ENCODE measurements at regions not wholly inside any gene's neighbourhood (a gene's known extent, or its start where the extent isn't known, plus 50 kb on each side); places are given as distances from the start of the nearest gene placed in this dataset.
"Not testable (repeated sequence)": the region's sequence is repeated elsewhere in the genome, so short reads cannot be mapped to it uniquely, and the experiment has no call there.

DNA sequence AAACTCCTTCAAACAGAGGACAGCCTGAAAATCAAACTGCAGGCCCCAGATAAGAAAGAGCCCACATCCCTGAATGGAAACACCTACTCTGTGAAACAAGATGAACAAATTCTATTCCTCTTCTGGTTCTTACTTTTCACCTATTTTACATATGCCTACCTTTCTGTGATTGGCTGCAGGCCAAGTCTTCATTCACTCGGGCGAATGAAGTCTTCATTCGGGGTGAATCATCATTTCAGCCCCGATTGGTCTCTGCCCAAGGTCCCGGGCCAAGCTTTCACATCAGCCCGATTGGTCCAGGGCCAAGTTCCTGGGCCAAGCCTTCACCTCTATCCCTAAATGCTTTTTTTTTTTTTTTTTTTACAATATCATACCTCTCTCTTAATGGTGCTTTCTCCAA lies 529.8 kb upstream of the ACTRT1 start:
- DNase-seq = no peak

DNA sequence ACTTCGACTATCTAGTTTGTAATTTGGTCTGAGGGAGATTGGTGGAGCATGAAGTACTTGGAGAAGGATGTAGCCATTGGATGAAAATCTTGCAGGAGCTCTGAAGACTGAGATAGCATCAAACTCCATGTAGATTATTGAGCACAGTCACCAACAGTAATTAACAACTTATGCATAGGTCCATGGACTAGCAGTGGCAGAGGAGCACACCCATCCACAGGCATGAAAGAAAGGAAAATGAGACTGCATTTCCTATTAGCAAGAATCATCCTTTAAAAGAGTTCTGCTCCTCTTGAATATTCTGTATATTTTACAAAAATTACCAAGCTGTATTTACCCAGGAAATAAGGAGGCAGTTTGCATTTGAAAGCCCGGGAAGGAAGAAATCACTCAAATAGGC lies 529.4 kb upstream of the ACTRT1 start:
- DNase-seq = no peak

DNA sequence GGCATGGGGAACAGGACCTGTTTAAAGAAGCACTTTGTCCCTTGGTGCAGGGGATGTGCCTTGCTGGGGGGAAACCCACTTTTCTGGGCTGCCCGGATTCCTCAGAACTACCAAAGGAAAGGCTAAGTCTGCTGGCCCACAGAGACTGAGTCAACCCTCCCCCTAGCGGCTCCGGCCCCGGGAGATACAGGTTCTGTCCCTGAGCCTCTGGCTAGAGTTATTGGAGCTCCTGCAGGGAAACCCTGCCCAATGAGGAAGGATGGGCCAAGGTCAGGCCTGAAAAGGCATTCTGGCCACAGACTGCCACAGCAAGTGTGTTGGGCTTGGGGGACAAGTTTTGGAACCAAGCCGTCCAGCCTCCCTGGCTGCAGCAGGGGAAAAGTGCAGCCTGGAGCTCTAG lies 490.9 kb upstream of the ACTRT1 start:
- no peak for DNase-seq

DNA sequence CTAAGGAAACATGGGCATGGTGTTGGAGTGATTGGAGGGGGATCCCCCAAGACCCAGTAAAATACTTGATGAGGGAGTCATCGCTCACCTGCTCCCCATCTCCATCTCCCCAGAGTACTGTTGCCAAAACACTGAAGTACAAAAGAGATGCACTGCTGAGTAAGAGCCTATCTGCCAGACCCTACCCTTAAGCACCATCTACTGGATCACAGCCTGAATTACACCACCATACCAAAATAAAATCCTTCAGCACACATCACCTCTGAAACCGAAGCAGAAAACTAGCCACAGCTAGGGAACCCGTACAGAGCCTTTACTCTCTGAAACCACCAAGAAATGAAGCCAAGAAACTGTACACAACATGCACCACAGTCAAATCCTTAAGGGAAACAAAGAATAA lies 466.3 kb upstream of the ACTRT1 start:
- no peak for DNase-seq

DNA sequence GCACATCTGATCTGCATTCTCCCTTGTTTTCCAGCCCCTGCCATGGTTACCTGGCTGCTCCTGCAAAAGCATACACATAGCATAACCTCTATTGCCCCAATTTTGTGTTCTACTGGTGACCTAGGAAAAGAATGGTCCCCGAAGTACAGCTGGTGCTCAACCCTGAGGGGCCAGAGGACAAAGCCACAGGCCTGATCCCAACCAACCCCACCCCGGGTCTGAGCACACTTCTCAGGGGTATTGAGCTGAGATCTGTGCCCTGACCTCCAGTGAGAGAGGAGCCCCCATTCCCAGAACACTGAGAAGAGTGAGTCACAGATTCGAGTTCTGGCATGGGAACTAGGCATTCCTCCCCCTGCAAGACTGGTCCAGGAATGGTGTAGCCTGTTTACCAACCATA lies 465.5 kb upstream of the ACTRT1 start:
- no peak for DNase-seq

DNA sequence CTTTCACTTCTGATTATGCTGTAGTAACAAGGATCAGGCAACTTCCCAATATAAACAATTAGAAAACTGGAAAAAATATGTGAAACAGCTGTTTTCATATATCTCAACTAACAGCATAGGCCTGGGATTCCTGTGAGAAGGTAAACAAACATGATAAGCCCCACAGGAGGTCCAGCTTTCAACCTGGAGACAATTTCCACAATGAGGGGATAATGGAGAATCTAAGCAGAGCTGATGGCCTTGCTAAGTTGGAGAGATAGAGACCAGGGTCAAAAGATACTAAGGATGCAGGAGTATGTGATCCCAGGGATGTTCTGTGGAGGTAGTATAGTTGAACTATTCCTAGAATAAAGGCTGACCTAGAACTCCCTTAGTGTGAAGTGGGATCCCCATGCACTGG lies 452.3 kb upstream of the ACTRT1 start:
- no peak for DNase-seq

DNA sequence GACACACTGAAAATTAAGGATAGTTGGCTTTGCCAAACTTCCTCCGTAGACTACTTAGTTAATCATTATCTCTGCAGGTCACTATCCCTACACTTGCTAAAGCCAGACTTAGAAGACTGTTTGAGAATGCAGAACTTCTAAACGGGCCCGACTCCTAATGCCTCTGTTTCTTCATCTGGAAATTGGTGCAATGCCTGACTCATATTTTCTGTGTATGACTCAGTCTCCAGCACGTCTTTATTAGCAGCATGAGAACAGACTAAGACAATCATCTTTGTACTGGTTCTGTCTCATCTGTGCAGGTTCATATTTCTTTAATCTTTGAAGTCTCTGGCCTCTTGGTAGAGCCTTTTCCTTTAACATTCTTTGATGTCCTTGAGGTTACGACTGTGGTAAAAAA lies 411.9 kb upstream of the ACTRT1 start:
- no peak for DNase-seq

DNA sequence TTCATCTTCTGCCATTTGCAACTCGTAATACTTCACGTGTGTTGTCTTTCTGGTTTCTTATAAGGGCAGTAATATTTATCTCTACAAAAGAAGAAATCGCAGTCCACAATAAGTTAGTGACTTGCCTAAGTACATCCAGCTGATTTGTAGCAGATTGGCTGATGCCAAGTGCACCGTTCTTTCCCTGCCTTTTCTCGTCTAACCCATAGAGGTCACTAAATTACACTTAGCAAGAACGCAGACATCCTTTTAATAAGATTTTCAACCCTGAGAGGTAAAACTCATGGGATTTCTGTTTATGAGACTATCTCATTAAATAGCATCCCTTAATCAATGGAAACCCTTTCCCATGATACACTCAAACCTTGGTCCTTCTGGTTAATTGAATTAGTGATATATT lies 408.6 kb upstream of the ACTRT1 start:
- no peak for DNase-seq

DNA sequence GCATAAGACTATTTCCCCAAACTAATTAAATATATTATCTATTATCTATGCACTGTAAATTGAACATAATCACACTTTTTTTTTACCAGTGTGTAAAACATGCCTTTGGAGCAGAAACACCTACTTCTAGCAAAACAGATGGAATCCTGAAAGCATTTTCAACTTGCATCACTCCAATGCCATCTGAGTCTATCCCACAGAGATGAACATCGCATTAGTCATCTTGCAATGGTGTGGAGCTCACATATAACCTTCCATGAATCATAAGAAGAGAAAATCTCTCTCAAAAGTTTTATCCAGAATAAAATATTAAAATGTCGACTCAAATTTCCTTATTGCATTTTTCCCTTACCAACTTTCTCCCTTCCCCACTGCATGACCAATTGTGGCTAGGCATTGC lies 406.7 kb upstream of the ACTRT1 start:
- DNase-seq = no peak

DNA sequence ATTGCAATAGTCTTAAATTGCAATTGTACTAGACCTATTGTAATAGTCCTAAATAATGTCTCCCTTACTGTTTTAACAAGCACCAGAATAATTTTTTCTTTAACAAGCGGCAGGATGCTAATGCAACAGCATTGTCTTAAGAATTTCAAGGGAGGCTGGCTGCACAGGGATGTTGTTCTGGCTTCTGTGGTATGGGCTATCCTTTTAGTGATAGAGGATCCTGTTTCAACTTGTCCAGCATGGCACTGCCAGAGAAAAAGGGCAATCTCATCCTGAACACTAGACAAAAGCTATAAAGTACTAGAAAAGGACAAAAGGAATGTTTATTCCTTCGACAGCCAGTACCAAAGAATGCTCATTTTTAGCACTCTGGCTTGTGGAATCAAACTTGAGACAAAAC lies 405.5 kb upstream of the ACTRT1 start:
- no peak for DNase-seq

DNA sequence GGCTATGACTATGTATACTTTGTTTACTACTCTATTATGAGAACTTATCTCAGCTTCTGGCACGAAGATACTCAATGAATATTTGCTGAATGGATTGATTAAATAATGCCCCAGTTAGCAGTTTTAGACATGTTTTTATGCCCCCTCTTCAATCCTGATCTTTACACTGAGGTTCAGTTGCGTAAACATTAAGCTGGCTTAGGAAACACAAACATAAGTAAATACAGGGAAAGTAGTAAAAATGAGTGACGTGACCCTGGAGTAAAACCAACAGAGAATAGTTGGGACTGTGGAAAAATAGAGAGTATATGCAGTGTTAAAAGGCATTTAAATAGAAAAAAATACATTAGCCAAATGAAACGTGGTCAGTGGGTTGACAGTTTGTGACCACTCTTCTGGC lies 387.0 kb upstream of the ACTRT1 start:
- DNase-seq = no peak

DNA sequence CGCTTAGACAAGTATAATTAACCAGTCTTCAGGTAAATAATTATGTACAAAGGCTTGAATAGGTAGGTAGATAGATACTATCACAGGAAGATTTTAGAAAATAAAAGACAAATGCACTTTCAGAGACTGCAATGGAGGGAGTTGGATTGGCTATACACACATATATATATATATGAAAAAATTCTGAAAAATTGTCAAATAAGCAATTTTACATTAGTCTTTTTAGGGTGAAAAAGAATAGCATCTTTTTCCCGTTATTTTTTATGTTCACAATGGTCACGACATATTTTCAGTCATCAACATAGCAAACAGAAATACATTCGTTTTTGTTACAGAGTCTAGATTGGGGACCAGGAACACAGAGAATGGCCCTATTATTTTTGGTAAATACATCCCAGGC lies 385.9 kb upstream of the ACTRT1 start:
- DNase-seq = no peak

DNA sequence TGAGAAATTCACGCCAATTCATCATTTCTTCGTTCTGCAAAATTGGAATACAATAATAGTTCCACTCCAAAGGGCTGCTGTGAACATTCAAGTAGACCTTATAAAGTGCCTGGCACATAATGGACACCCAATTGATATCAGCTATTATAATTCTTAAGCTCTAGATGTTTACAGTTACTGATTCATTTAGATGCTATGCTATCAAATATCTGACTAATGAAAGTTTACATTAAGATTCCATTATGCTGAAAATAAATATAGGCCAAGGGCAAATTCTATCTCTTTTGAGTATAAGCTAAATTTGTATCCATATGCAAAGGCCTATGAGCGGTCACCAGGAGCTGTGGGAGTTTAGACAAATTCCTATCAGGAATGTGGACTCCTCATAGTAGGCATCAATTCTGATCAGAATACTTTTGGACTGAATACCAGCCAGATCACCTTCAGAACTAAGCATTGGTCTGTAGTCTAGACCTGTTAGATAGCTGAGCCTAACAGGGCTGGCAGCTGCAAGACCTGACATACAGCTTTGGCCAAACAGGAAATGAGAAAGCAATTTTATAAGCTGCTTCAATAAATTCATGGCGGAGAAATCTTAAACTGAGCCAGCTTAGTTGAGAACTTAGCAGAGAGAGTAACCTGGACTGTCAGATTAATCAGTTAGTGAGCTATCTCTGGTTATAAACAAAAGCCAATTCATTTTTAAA lies 384.3 kb upstream of the ACTRT1 start:
- DNase-seq = no peak

DNA sequence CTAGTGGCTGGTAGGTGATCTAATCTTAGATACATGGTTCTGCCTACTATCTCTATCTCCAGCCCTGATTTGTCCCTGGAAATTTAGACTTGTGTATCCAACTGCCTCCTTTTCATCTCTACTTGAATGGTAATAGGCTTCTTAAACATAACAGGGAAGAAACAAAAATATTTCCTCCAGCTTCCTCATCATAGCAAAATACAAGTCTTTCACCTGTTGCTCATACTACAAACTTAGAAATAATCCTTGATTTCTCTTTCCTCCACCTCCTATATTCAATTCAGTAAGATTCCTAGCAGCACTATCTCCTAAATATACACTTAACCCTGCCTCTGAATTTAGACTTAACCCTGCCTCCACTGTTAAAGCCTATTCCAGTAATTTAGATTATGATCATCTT lies 373.3 kb upstream of the ACTRT1 start:
- no peak for DNase-seq

DNA sequence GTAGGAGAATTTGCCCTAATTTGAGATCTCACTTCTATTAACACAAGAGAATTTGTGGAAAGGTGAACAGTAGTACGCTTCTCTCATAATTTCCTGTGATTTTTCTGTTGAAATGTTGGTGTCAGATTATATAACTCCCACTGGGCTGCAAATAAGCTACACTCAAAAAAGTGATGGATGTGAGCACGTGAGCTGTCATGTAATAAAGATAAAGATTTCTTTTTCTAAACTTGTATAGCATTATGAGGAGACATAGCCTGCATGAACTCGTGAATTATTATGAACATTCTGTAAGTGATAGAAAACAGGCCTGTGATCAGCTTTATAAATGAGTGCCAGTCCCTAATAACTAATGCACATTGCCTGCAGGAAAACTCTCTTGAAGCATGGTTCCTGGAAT lies 356.6 kb upstream of the ACTRT1 start:
- no peak for DNase-seq

DNA sequence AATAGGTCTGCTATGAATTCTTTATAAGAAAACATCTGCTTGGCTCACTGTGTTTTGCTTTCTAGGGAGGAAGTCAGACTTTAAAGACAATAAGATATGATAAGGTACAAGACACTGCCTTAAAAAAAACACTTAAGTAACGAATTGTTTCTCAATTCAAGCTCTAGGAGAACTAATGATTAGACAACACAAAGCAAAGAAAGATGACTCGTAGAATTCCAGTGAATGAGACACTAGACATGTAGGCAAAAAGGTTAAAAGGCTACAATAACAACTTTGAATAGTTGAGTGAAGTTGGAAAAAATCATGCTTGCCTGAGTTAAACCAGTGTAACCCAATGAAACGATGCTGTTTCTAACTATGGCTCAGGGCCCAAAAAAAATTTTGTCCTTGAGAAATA lies 344.4 kb upstream of the ACTRT1 start:
- no peak for DNase-seq

DNA sequence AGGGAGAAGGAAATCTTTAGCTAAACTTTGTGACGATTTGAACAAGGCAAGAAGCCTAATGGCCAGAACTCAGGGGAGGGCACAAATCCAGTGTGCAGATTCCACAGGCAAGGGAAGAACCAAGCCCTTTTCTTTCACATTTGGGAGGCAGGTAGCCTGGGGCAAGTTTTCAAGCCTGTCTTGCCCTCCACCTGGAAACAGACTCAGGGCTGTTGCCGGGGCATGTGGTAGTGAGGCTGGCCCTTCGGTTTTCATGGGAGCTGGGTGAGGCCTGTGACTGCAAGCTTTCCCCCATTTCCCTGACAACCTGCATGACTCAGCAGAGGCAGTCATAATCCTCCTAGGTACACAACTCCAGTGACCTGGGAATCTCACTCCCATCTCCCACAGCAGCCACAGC lies 331.6 kb upstream of the ACTRT1 start:
- not testable (repeated sequence) for DNase-seq

DNA sequence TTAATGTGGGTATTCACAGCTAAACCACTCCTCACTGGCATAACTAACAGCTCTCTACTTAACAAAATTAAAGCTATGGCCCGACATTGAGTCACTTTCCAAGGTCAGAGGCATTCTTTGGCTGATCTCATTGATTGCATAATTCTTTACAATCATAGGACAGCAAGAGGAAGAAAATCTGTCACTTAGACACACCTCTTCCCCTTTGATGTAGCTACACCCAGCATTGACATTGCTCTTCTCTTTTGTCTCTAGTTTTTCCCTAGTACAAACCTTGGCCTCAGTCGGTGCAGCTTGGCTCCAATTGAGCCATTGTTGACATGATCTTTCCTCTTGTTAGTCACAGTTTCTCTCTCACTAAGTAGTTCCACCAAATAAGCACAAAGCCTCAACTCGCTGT lies 313.3 kb upstream of the ACTRT1 start:
- no peak for DNase-seq

DNA sequence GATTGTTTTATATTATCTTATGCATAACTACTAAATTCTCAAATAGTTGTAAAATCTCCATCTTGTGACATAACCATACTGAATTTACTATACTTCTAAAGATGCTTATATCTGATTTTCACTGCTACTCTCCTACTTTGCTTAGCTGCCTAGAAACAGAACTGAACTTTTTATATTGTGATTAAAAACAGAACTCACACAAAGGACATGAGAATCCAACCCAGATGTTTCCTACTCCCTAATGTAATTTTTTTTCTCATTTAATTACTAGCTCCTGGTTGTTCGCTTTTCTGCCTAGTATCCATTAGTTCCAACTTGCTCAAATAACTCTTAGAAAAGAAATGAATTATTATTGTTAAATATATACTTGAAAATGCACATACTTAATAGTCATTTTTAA lies 283.5 kb upstream of the ACTRT1 start:
- DNase-seq = no peak

DNA sequence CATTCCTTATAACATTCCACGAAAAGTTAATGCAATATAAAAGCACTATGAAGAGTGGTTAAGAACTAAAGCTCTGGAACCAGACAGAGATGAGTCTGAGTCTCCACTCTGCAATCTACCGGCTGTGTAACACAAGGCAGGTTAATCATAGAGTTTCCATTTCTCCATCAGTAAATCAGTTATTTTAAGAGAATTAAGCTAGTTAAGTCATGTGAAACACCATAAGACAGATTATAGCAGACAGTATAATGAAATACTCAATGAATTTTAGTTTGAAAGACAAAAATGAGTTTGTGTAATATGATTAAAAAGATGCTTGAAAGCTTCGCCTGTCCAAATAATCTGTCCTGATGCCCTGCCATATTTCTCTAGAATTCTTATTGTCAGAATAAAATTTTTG lies 282.6 kb upstream of the ACTRT1 start:
- DNase-seq = no peak

DNA sequence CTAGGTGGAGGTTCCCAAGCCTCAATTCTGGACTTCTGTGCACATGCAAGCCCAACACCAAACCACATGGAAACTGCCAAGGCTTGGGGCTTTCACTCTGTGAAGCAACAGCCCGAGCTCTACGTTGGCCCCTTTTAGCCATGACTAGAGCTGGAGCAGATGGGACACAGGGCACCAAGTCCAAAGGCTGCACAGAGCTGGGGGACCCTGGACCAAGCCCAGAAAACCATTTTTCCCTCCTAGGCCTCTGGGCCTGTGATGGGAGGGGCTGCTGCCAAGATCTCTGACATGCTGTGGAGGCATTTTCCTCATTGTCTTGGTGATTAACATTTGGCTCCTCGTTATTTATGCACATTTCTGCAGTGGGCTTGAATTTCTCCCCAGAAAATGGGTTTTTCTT lies 258.7 kb upstream of the ACTRT1 start:
- no peak for DNase-seq

DNA sequence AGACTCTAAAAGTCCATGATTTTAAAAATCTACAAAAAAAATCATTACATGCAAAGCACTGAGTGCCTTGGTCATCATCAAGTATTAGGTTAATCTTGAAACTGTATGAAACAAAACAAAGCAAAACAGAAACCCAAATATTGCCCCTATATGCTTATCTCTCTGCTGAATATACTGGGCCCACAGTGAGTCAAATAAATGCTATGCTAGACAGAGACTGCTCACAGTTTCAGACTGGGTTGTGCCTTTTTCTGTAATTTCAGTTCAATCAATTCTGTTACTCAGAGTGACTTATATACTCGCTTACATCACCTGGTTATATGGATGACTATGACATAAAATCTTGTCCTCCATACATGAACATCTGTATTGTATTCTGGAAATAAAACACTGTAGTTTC lies 257.1 kb upstream of the ACTRT1 start:
- DNase-seq = no peak

DNA sequence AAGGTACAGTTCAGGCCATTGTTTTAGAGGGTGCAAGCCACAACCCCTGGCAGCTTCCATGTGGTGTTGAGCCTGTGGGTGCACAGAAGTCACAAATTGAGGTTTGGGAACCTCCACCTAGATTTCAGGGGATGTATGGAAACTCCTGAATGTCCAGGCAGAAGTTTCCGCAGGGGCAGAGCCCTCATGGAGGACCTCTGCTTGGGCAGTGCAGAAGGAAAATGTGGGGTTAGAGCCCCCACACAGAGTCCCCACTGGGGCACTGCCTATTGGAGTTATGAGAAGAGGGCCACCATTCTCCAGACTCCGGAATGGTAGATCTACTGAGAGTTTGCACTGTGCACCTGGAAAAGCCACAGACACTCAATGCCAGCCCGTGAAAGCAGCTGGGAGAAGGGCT lies 242.0 kb upstream of the ACTRT1 start:
- DNase-seq = no peak

DNA sequence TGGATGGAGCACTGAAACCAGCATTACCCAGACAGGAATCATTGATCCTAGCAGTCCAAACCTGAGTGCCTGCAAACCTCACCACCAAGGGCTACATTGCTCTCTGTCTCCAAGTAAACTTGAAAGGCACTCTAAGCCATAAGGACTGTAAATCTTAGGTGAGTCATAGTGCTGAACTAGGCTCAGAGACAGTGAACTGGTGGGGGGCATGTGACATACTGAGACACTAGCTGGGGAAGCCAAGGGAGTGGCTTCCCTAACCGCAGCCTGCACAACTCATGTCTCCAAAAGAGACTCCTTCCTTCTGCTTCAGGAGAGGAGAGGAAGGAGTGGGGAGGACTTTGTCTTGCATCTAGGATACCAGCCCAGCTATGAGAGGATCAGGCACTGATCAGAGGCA lies 235.5 kb upstream of the ACTRT1 start:
- no peak for DNase-seq

DNA sequence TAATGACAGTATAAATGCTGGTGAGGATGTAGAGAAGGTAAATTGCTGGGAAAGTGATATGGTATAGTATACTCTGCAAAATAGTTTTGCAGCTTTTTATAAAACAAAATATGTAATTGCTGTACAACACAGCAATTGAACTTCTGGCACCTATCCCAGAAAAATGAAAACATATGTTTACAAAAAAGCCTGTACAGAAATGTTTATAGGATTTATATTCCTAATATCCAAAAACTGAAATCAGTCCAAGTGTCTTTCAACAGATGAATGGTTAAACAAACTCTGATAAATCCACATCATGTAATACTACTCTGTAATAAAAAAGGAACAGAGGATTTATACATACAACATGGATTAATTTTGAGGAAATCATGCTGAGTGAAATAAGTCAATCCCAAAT lies 198.4 kb upstream of the ACTRT1 start:
- DNase-seq = no peak

DNA sequence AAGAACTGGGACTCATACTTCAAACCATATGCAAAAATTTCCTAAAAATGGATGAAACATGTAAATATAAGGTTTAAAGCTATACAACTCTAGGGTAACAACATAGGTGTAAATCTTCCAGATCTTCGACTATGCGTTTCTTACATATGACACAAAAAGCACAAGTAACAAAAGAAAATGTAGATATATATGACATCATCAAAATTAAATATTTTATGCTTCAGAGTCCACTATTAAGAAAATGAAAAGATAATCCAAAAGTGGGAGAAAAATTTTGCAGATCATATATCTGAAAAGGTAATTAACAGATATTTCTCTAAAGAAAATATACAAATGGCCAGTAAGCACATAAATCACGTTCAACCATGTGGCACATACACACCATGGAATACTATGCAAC lies 164.2 kb upstream of the ACTRT1 start:
- DNase-seq = no peak
